ENCODE measurements at regions not wholly inside any gene's neighbourhood (a gene's known extent, or its start where the extent isn't known, plus 50 kb on each side); places are given as distances from the start of the nearest gene placed in this dataset.

- no peak for DNase-seq
Measured at GRCh38 chr1:115233598-115233997, 104.5 kb downstream of the NGF start.

- no peak for DNase-seq
Measured at GRCh38 chr1:115230281-115230680, 107.8 kb downstream of the NGF start.

- DNase-seq, result no peak
Measured at GRCh38 chr1:115229016-115229415, 109.0 kb downstream of the NGF start.

DNA sequence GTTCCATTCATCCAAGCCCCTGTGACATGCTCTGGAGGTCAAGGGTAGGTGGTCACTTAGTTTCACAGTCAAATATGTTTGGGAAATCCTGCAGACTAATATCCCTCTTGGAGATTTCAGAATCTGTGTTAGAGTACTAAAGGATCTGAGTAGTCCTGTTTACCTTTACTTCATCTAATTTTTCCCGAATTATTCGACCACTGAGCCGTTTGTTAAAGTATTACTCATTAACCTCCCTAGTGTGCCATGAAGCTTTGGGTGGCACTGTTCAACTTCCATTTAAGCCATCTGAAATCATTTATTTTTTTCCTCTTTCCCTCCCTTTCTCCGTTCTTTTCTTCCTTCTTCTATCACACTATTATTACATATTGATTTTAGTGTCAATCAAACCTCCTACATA lies 109.9 kb downstream of the NGF start:
- no peak for DNase-seq

DNA sequence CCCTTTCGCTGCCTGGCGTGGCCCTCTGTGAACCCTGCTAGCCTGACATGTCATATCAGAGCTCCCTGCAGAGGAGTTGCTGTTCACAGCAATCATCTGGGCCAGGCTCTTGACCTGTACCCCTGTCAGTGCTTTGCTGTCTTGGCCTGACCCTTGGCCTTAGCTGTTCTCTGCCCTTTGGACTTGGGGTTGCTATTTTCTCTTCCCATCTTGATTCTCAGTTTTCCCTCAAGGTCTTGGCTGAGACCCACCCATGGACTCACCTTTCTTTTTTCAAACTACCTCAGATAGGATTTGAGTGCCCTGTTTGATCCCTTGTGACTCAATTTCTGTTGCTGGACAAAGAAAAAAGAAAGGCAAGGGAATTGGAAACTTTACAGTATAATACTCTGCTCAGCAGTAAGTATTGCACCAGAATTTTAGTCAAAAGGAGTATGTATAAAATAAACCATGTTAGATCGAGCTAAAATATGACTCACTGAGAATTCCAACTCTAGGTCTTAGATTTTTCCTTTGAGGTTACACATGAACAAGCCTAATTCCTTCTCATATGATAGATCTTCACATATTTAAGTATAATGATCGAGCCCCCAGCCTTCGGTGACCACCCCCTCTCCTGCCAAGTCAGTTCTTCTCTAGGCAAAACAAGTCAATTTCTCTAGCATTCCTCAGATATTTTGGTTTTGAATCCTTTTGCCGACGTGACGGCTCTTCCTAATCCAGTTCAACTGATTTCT lies 110.5 kb downstream of the NGF start:
- no peak for DNase-seq

DNA sequence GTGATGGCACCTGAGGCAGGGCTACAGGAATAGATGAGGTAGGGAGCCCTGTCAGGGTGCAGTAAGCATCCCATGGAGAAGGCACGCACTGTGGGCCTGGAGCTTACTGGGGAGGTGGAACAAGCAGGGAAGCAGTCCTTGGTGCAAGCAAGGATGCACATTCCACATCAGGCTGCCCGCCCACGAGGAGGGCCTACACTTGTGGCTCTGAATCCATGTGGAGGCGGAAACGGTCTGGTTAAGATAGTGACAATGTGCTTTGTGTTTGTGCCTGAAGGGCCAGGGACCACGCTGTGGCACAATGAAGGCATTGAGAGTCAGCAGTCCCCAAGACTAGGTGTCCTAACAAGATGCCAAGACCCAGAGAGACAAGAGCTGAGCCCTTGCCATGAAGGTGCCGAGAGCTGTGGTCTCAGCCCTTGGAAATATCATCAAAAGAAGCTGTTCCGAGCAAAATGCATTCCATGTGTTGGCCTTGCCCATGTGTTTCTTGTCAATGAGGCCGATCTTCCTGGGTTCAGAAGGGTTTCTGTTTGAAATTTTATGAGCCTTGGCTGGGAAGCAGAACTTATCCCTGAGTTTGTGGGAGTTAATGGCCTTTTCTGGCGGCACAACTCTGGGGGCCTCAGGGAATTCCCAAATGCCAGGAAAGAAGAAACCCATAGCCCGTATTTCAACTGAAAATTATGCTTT lies 111.9 kb downstream of the NGF start:
- no peak for DNase-seq

- DNase-seq, result no peak
Measured at GRCh38 chr1:115224636-115225035, 113.4 kb downstream of the NGF start.

- DNase-seq, result no peak
Measured at GRCh38 chr1:115222616-115223402, 115.2 kb downstream of the NGF start.

- no peak for DNase-seq
Measured at GRCh38 chr1:115220340-115221270, 117.4 kb downstream of the NGF start.

- DNase-seq, result no peak
Measured at GRCh38 chr1:115219927-115220326, 118.1 kb downstream of the NGF start.

DNA sequence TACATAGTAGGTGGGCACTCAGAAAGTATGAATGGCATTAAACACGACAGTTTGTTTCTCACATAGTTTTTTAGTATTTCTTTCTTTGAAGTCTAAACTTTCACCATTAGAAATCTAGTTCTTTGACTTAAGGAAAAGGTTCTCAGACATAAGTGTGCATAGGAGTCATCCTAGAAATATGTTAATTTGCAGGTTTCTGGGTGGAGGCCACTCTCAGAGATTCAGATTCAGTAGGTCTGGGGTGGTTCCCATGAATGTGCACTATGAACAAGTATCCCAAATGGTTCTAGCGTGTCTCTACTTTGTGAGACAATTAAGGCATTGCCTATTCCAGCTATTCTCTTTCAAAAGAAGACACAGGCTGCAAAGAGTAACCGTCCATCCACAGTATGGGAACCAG lies 119.3 kb downstream of the NGF start:
- DNase-seq, result no peak

GRCh38 chr1:115218034-115218405 lies 120.0 kb downstream of the NGF start:
- no peak for DNase-seq

DNA sequence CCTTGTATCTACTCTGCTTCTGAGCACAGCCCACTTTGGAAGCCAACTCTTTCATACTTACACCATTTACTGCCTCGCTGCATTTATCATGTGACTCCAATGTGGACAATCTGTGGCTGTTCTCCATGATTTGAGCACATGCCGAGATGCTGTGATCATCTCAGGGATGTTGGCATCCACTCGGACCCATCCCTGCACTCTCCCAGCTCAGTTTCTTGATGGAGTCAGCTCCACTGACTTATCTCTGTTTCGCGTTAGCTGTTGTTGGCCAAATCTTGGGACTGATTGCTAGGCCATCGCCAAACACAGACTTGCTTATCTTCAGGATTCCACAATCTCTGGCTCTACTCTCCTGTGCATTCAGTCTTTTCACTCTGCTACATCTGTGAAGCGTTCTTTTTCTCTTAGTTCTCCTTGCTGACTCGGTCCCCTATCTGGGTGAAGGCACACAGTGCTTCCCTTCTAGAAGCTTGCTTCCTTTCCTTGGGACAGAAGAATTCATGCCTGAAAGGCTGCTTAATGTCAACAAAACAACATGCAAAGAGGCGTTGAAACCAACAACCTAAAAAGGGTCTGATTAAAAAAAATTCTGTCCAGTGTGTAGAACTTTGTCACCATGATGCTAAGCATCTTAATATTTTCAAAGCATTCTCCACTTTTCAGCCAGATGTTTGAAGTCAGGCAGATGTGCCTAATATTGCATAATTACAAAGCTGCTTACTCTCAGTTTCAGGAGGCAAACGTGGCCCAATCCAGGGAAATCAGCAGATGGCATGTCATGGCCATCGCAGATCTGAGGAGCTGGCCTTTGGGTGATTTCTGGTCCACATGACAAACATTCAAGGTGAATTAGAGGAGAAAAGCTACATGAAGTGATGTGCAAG lies 120.7 kb downstream of the NGF start:
- no peak for DNase-seq

DNA sequence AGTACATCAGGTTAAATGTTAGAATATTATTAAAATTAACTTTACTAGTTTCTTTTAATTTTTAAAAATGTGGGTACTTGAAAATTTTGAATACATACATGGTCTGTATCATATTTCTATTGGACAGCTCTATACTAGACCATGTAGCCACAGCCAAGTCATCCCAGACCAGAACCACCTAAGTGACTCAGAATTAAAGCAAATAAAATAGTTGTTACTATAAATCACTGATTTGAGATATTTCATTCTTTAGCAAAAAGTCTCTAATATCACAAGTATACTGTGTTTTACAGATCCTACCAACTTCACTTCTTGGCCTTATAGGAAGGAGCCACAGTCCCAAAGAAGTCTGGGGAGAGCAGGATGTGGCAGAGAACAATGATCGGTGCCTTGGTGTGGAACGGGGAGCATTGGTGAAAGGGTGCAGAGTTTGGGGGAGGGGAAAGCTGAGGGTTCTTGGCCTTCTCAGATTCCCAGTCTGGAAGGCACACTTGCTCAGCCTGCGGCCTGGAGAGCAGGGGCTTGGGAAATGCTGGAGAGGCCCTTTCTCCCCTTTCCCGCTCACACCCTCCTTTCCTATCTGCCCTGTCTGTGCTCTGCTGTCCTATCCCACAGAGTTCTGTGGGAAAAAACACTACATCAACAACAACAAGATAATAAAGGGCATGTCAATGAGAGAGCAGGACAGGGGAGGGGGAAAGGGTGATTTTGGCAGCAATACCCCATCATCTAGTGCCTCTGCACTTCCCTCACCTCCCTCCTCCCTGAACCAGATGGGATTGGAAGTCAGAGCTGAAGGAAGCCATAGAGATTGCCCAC lies 122.1 kb downstream of the NGF start:
- DNase-seq, result no peak

DNA sequence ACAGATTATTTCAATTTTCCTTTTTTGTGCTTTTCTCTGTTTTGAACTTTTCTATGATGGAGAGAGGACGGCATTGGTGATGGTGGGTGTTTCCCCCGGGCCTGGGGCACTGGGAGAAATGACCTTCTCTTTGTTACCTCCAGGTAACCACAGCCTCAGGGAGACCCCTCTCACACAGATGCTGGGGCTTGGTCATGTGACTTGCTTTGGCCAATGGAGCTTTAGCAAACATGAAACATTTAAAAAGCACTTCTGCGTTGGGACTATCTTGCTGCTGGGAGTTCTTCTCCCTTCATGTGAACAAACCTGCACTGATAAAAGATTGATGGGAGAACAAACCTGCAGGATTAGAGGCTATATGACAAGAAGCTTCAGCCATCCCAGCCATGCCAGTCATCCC lies 122.9 kb downstream of the NGF start:
- DNase-seq, result no peak

DNA sequence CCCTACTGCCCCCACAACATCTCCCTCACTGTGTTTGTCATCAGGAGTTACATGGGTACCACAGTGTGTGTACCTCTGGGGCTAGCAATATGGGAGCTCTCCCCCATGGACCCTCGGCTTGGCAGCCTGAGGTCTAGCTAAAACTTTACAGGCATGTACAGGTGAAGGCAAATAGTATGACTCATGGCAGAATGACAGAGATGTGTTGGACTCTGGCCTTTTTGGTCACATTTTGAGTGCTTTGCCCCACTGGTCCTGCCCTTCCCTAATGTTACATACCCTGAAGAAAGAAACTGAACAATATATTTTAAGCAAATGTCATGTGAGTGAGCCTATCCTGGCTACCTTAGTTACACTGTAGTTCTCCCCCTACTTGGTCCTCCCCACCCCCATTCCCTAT lies 124.0 kb downstream of the NGF start:
- DNase-seq, result no peak

DNA sequence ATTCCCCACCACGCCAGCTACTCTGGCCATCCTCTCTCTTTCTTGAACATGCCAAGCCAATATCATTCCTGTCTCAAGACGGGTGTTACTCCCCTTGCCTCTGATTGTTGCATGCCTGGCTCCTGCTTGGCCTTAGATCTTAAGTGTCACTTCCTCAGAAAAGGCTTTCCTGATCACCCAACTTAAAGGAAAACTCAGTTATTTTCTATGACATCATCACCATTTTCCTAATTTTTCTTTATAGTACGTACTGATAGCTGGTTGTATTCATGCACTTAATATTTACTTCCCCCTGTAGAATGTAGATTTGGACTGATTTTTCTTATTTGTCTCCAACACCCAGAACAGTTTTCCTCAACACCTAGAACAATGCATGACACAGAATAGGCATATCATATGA lies 123.8 kb upstream of the TSPAN2 start:
- DNase-seq, result no peak

DNA sequence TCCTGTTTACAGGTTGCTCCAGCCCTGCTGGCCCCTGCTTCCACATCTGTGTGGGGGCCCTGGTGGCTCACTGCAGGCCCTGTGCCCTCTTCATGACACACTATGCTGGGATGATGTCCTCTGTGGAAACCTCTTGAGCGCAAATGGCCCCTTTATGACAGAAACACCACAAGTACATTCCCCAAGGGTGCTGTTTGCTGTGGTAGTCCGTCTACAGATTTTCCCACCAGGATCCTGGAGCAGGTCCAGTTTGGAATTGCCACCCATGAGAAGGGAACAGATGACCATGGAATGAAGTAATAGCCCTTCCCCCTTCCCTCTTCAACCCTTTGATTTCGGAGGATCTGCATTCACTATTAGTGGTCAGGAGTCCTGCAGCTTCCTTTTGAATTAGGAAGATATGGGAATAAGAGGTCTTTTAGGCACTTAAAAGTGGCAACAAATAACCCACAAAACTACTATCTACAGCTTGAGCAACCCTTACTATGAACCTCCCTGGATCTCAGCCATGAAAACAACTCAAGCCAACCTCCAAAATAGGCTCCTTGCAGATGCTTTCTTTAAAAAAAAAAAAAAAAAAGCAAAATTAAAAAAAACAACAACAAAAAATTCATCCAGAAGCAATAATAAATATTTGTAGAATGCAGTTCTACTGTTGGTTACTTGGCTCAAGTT lies 121.9 kb upstream of the TSPAN2 start:
- DNase-seq, result no peak

DNA sequence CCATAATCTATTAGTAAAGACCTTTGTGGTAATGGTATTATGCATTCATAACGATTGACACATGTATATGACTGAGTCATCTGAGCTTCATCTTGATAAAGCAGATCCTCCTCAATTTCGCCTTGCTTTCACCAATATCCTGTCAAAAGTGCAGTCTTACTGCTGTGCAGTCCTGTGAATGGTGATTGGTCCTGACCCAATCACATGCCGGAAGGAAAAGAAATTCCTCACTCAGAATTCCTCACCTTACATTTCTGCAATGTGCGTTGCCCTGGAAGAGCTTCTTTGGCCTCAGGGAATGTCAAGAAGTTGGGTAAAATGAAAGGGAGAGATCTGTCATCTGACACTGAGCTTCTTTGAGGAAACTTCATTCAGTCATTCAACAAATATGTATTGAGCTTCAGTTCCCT lies 121.0 kb upstream of the TSPAN2 start:
- peak; percentile 20 for DNase-seq

DNA sequence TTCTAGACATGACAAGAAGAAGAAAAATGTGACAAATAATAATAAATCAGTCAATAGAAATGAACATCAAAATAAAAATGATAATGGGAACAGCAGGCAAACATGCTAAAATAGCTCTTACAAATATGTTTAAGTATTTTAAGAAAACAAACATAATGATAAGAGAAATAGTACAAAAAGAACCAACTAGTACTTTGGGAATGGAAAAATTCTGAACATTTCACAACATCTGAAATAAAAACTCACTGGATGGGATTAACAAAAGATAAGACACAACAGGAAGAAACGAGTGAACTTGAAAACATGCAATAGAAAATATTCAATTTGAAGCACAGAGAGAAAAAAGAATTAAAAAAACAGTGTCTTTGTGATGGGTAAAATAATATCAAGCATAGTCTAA lies 115.2 kb upstream of the TSPAN2 start:
- DNase-seq, result no peak

Measured in OCI-M1 (cell line).